ENCODE measurements at regions not wholly inside any gene's neighbourhood (a gene's known extent, or its start where the extent isn't known, plus 50 kb on each side); places are given as distances from the start of the nearest gene placed in this dataset.

DNA sequence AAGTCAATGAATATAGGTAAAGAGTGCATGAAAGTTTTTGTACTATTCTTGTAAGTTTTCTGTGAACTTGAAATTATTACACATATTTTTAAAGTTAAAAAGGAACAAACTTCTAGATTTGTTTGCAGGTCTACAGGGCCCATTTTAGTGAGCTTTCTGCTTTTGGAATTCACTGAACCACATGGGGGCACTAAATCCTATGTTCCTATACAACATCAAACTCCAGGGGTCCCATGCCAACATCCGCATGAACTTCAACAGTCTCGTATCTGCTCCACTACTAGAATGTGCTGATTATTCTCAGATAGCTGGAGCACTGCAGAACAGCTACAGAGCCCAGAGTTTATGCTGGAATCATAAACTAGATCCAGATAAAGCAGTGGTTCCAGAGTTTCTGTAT is 347.9 kb upstream of the SPTLC3 start:
- DNase-seq: no peak

DNA sequence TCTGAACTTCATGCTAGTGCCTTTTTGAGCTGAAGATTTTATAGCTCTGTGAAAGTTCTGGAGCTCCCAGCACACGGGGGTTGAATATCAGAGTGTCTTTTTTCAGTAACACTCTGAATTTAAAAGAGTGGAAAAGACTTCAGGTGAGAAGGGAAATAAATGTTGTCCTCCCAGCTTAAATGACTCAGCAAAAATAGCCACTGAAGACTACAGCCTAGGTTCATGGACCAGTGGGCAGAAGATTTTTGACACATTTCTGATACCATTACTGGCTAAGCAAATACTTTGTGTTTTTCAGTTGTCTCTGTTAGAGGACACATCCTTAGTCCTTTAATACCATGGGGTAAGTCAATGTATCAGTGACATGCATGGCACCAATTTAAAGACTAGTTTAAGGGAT is 338.5 kb upstream of the SPTLC3 start:
- DNase-seq: no peak

DNA sequence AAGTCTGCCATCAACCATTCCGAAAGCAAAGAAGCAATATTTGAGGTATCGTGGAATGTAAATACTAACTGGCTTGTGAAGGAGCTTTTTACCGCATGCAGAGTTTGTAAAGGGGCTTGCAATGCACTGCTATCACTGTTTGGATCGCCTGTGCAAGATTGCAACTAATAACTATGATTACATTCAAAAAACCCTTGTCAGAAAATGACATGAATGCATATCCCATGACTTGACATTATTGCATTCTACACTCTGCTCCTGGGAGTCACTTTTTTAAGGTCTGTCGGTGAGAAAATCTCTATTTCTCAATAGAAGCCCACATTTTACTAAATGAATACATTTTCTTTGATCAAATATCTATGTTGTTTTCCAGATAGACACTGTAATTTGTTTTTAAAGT is 335.4 kb upstream of the SPTLC3 start:
- no peak for DNase-seq

DNA sequence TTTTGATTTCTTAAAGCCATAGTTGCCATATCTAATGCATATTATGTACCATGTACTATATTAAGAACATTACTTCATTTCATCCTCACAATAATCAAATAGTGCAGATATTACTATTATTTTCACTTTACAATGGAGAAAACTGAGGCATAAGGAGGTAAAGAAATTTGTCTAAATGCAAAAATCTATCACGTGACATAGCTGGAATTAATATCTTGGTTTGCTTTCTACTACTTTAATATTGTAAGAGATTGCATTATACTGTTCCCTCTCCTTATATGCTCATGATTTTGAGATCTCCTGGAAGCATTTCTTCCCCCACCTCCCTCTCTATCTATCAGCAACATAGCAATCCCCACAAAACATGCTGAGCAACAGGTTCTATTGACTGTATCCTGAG is 330.8 kb upstream of the SPTLC3 start:
- DNase-seq: no peak

DNA sequence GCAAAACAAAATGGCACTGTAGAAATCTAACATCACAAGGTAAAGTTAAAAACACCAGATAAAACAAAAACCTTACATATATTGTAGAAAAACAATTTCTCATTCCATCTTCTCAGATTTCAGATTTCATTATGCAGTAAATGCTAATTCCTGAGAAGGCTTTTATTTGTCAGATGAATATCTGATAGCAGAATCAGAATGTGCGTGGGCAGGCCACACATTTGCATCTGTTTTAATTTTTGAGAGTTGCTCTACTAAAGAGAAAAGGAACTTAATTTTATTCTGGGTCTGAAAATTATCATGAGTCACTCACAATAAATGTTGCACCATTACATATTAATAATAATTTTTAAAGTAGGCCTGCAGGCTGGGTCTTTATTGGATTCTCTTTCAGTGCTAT is 329.3 kb upstream of the SPTLC3 start:
- no peak for DNase-seq

DNA sequence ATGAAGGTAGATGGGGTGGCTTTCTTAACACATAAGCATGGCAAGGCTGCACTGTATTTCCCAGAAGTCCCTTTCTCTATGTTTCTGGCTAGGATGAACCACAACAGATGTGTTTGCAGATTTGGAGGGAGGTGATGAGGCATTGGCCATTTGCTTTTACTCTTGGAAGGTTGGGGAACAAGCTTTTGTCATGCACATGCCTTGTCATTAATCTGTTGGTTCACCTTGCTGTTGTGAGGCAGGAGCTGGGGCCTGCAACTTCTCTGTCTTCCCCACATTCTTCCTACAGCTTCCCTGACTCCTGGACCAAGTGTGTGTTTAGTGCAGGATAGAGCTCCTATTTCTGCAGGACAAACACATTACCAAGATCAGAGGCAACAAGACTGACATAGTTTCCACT is 326.2 kb upstream of the SPTLC3 start:
- no peak for DNase-seq

DNA sequence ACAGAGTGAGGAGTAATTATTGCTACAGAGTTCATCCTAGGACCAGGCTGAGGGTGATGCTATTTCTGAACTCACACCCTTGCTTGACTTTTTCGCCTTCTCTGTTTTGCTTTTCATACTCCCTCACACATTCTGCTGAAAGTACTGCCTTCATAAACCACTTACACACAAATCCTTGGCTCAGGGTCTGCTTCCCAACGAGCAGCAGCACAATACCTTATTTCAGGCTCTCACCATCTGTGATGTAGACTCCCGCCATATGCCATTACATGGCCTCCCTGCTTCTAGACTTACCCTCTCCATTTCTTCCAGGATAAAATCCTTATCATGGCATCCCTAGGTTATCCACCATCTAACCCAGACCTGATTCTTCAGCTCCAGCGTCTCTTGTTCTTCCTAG is 321.3 kb upstream of the SPTLC3 start:
- DNase-seq: no peak

DNA sequence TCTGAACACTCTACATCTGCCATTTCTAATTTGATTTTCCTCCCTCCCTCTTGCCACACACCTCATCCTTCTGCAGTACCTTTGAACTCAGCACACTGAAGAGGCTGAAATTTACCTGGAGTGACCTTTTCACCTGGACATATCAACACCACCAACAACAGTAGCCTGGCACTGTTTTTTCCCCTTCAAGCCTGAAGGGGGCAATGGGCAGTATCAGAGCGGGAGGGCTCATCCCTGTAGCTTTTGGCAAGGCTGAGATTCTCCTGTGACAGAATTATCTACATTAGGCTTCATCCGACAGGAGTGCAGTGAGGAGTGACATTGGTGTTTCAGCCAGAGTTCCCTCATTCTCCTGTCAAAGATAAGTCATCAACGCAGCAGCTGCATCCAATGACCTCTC is 312.8 kb upstream of the SPTLC3 start:
- DNase-seq: no peak

DNA sequence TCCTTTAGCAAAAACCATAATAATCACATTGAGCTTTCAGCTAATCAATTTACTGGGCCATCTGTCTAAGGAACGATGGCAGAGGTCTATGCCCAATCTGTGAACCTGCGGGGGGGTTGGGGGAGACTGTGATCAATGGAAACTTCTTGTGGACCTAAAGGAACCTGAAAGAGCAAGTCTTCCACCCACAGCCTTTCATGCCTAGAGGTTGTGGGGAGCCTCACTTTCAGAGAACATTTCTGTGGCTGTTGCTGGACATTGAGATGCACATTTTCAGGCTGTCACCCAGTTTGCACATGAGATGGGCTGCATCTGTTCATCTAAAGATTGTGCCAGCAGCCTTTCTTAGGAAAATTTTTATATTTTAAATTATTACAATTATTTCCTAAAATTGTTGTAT is 310.0 kb upstream of the SPTLC3 start:
- DNase-seq: no peak

DNA sequence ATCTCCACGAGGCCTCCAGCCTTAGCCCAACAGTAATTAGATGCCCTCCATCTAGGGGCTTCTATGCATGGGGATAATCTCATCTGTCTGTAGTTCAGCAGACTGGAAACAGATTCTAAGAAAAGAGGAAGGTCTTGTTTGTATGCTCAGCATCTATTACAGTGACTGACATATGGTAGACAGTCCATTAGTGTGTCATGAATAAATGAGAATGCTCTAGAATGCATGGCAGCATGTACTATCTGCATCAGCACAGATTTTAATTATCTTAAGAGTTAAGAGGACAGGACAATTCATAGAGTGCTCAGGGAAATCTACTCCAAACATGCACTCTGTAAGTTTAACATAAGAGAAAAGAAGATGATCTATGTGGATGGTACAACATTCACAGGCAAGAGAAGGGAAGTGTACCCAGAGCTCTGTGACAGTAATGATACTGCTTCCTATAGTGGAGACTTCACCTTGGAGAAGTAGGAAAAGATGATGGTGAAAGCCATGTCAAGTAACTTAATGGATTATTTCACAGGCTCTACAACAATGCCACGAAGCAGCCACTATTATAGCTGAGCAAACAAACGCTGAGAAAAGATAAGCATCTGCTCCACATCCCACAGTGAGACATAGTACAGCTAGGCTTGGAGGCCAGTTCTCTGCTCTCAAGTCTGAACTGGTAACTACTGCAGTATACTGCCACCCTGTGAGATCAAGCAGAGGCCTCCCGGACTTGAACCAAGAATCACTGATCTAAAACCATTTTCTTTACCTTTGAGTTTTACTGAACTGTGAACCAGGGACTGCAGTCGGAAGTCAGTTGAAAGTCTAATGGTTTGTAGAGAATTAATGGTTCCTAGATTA is 309.2 kb upstream of the SPTLC3 start:
- DNase-seq: no peak

DNA sequence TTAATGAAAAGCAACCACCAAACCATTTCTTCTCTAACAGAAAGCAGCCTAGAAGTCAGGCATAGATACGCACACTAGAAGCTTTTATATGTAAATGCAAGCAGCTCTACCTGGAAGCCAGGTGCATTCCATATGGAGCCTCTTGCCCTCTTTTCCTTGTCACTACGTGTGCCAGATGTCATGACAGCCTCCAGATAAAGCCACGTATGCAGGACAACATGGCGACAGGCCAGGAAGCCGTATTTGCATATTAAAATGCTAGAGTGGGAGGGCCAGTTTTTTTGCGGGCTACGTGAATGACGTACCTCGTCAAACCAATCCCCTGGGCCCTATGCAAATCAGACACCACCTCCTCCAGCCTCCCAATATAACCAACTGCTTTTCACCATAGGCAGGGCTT is 308.1 kb upstream of the SPTLC3 start:
- DNase-seq: no peak

DNA sequence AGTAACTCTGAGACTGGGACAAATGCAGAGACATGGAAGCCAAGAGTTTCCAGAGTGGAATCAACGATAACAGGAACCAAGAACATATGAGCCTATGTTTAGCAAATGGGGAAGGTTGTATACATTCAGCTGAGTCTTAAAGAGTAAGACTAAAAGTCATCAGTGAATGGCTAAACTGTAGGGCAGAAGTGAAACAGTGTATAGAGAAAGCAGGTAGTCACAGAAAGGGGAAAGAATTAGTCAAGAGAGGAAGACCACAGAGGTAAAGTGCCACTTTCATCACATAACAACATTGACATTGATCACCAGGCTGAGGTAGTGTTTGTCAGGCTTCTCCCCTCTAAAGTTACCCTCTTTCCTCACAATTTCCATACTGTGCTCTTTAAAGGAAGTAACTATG is 306.5 kb upstream of the SPTLC3 start:
- DNase-seq: no peak

DNA sequence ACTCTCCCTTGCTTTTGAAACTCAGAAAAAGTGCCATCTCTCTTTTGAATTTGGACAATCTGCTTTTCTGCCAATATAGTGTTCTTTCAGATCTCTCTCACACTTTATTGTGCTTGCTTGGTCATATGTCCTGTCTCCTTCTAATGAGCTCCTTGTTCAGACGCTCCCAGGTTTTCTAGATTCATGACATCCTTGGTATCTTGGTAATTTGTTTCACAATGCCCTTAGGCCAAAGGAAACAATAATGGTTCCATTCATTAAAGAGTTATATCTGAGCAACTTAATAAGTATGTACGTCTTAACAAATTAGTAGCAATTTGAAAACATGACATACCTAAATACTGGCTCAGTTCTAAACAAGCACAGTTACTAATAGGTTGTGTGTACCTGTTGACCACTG is 293.4 kb upstream of the SPTLC3 start:
- no peak for DNase-seq

DNA sequence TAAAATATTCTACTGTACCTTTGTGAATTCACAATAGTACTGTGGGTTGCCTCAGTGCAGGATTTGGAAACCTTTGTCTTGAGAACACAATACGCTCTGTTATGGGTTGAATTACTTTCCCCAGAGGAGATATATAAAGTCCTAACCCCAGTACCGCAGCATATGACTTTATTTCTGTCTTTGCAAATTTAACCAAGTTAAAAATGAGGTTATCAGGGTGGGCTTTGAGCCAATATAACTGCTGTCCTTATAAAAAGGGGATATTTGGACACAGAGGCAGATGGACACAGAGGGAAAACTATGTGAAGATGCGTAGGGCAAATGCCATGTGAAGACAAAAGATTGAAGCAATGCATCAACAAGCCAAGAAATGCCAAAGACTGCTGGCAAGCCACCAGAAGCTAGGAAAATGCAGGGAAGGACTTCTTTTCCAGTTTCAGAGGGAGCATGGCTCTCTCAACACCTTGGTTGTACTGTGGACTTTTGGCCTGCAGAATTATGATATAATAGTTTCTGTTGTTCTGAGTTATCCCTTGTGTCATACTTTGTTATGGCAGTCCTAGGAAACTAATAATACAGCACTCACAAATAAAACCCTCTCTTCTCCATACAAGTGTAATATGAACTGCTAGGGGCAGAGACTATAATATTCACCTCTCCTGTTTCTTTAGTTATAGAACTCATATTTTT is 292.6 kb upstream of the SPTLC3 start:
- no peak for DNase-seq

DNA sequence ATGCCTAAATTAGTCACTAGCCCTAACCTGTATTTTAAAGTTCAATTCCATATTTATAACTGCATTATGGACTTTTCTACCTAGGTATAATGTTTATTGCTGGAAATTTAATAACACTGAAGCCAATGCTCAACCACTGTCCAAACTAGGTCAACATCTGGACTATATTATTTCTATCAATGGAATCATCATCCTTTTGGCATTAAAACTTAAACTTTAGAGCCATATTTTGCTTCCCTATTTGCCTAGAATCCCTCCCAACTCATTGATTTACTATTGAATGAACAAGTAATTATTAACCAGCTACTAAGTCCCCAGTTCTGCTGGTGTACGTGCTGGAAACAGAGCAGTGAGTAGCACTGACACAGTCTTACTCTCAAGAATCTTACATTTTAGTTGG is 291.7 kb upstream of the SPTLC3 start:
- no peak for DNase-seq

DNA sequence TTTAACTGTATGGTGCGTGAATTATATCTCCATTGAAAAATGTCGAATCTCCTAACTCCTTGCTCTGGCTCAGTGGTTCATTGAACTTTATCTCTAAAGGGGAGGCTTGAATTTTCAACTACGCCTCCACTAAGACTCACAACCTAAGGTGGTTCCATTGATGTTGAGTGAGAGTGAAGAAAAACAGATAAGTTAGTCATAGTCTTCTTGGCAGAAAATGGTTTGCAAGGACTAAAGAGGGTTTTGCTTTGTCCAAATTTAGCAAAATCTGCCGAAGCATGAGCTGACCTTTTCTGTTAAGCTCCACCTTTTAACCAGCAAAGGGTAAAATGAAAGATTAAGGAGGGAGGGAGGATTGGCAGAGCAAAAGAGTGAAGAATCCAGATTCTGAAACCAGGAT is 290.2 kb upstream of the SPTLC3 start:
- DNase-seq: no peak

DNA sequence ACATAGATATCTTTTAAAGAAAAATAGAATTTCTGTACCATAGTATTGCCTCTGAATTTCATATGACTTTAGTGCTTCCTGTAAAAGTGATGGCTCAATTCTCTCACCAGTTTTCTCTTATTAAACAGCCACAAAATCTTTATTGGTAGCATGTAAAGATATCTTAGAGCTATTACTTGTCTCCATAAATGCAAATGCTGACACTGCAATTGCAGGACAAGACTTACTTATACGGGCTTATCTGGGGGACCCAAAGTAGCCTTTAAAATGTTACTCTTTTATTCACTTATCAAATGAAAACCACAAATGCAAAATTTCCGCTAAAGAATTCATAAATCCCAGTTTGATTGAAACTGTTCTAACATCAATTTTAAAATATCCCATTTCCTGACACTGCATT is 287.1 kb upstream of the SPTLC3 start:
- DNase-seq: no peak

DNA sequence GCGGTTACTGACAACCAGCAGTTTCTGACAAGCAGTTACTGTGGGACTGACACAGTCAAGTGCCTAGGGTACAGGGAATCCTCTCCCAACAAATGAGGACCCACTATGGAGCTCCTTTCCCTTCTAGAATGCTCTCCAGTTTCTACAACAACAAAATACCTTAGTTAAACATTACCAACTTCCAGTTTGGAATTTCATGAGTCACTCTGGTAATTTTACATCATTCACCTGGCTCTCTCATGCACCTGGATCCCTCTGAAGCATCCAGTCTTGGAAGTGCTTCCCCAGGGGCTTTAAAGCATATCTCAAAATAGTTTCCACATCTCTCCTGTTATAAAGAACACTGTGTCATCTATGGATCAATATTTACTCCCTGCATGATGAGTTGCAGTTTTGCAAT is 286.7 kb upstream of the SPTLC3 start:
- DNase-seq: no peak

DNA sequence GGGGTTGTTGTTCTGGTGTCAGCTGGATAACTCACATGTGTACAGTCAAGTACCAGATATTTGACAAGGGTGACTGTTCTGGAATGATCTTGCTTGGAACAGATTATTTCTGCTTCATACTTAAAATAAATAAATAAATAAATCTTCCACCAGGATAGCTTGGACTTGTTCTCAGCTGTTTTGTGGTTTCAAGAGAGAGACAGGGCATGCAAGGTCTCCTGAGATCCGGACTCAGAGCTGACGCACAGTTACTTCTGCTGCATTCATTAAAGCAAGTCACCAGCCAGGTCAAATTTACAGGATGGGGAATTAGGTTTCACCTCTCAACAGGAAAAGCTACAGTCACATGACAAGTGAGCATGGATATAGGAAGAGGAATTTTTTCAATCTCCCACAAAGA is 285.0 kb upstream of the SPTLC3 start:
- no peak for DNase-seq

DNA sequence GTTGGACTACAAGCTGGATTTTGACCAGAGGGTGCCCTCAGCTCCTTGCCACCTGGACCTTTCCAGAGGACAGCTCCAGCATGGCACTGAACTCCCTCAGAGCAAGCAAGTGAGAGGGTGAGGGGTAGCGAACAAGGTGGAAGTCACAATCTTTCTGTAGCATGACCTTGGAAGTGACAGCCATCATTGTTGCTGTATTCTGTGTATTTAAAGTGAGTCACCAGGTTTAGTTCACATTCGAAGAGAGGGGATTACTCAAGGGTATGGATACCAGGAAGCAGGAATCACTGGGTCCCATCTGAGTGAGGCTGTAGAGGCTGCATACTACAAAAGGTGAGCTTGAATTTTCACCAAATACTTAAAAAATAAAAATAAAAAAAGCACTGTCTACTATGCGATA is 280.0 kb upstream of the SPTLC3 start:
- no peak for DNase-seq

DNA sequence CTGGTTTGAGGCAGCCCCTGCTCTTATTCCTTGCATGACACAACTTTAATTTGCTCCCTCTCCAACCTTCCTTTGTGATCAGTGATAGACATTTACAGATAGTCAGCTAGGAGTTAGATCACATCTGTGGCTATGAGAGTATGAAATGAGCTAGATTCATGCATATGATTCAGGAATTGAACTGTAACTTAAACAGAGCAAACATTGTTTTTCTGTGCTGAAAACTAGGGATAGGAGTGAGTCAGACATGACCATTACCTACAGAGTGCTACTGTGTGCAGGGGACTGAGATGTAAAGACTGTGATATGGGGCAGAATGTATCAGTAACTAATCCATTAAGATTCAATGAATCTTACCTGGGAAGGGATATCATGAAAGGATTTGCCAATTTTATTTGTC is 279.4 kb upstream of the SPTLC3 start:
- no peak for DNase-seq

DNA sequence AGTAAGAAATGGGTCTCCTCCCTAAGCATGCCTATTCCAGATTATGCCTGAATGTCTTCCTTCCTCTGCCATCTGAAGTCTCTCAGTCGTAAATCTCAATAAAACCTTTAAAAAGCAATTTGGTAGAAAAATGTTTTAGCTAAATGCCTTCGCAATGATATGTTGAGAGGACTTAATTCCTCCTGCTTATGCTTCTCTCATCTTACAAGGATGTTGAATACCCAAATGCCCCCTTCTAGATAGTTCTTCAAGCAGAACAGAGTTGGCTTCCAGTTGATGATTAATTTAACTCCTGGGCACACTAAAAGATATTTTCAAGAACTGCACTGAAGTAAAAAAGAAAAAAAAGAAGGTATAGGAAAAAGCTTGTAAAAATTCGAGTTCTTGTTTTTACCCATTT is 275.0 kb upstream of the SPTLC3 start:
- DNase-seq: no peak

DNA sequence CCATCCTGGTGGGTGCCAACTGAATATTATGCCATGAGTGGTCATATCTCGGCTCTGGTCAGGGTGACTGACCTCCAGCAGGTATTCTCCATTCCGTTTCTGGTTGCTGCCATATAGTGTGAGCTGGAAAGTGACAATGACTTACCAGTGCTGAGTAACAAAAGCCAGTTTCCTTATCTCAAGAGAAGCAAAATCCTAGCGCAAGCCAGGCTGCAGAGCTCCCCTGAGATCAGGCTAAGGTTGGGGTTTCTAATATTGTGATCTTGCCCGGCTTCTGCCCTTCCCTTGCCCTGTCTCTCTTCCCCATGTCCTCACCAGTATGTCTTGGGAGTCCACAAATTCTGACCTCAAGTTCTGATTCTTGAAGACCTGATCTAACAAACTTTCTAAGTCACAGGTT is 271.3 kb upstream of the SPTLC3 start:
- no peak for DNase-seq

DNA sequence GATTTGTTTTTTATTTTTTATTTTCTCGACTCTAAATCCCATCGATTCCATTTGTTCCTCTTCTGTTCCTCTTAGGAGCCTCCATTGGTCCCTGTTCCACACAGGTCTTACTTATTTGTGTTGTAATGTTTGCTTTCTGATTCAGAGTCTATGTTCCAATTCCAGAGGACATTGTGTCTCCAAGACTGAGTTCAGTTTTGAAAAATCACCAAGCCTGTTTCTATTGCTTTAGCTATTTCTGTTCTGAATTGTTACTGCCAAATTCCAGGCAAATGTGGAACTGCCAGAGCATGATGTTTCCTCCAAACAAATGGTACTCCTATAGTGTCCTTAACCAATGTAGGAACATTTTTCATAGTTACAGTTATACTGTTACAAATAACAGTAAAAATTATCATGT is 270.9 kb upstream of the SPTLC3 start:
- DNase-seq: no peak

All from right kidney (tissue), 1 donor.